ENCODE measurements at regions not wholly inside any gene's neighbourhood (a gene's known extent, or its start where the extent isn't known, plus 50 kb on each side); places are given as distances from the start of the nearest gene placed in this dataset.

DNA sequence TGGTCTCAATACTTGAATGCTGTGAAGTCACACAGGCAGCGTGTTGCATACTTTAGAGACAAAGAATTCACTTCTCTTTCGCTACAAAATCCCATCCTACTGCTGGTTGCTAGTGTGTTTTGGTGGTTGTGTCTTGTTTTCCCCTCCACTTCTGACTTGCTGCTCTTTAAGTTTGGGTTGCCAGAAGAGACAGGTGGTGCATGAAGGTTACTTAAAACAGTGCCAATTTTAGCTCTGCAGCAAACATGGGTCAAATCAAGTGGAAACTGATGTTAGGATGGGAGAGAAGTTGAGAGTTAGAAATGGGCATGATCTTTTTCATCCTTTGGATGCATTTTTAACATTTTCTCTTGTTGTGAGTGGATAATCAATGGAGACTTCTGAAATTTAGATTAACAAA is 136.2 kb upstream of the KCNH7 start:
- ChIA-PET POLR2A (no interaction called here), CTCF (interaction anchor here (0.7 kb wide), 1 partner anchor 1202 kb away, joined by 3 read pairs; no protein-coding TSS in a partner anchor)
- Histone ChIP-seq H3K27me3 (ENCODE audit: control insufficient read depth, insufficient read depth, low read length) (no peaks in the 10 kb centered on the region), H3K36me3 (ENCODE audit: control insufficient read depth, insufficient read depth, low read length) (no peaks in the 10 kb centered on the region), H3K4me3 (ENCODE audit: low read depth, low read length) (no peak overlapping the region)
- no peak for DNase-seq (ENCODE audit: low read depth)
- no peak for TF ChIP-seq CTCF (IDR thresholded peaks at IDR 0.05; ENCODE audit: insufficient read depth, low read depth, low read length)

DNA sequence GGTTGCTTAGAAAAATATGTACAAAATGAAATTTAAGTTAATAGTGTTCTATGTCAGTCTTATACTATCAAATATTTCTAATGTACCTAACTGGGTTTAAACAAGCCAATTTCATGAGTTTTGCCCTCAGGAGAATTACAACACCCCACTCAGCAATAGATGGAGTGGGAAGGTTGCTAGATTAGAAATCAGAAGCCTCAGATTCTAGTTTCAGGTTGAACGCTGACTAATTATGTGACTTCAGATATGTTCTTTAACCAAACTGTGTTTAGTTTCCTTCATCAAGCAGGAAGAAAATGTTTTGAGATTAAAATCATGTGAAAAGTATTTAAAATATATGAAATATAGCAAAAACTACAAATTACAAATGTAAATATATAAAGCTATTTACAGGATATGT is 133.8 kb upstream of the KCNH7 start:
- ChIA-PET POLR2A (no interaction called here), CTCF (no interaction called here)
- Histone ChIP-seq H3K36me3 (ENCODE audit: control insufficient read depth, insufficient read depth, low read length) (no peaks in the 10 kb centered on the region), H3K4me3 (ENCODE audit: low read depth, low read length) (no peak overlapping the region), H3K27me3 (ENCODE audit: control insufficient read depth, insufficient read depth, low read length) (no peaks in the 10 kb centered on the region)
- TF ChIP-seq CTCF (IDR thresholded peaks at IDR 0.05; ENCODE audit: insufficient read depth, low read depth, low read length), result no peak
- DNase-seq (ENCODE audit: low read depth), result no peak

DNA sequence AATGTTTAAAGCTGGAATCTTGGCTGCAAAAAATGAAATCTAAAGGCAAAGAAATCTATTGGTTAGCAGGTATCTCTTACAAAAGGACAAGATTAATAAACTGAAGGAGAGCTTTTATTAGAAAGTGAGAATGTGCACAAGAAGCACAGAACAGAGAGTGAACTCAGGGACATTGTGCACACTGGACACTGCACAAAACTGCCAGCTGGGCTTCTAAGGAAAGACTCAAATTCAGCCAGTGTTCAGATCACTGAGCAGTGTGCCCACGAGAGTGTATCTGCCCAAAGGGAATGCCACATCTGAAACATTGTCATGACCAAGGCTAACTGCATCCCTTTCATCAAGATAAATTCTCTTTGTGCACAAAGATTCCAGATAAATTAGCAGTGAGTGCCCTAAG is 129.7 kb upstream of the KCNH7 start:
- CTCF ChIA-PET, result no interaction called here
- Histone ChIP-seq H3K4me3 (ENCODE audit: low read depth, low read length) (no peak overlapping the region), H3K27me3 (ENCODE audit: control insufficient read depth, insufficient read depth, low read length) (no peaks in the 10 kb centered on the region), H3K36me3 (ENCODE audit: control insufficient read depth, insufficient read depth, low read length) (no peaks in the 10 kb centered on the region)
- TF ChIP-seq CTCF (IDR thresholded peaks at IDR 0.05; ENCODE audit: insufficient read depth, low read depth, low read length), result no peak
- POLR2A ChIA-PET, result no interaction called here
- no peak for DNase-seq (ENCODE audit: low read depth)

GRCh38 chr2:162967811-162968210 is 129.2 kb upstream of the KCNH7 start:
- POLR2A ChIA-PET, result no interaction called here
- H3K27me3 ChIP-seq (ENCODE audit: control insufficient read depth, insufficient read depth, low read length), result no peaks in the 10 kb centered on the region
- H3K4me3 ChIP-seq (ENCODE audit: low read depth, low read length), result no peak overlapping the region
- DNase-seq (ENCODE audit: low read depth), result no peak
- CTCF ChIA-PET, result no interaction called here
- TF ChIP-seq CTCF (IDR thresholded peaks at IDR 0.05; ENCODE audit: insufficient read depth, low read depth, low read length), result no peak
- H3K36me3 ChIP-seq (ENCODE audit: control insufficient read depth, insufficient read depth, low read length), result no peaks in the 10 kb centered on the region

- POLR2A ChIA-PET, result no interaction called here
- CTCF ChIA-PET, result no interaction called here
- TF ChIP-seq CTCF (IDR thresholded peaks at IDR 0.05; ENCODE audit: insufficient read depth, low read depth, low read length), result no peak
- Histone ChIP-seq H3K36me3 (ENCODE audit: control insufficient read depth, insufficient read depth, low read length) (no peaks in the 10 kb centered on the region), H3K27me3 (ENCODE audit: control insufficient read depth, insufficient read depth, low read length) (no peaks in the 10 kb centered on the region), H3K4me3 (ENCODE audit: low read depth, low read length) (no peak overlapping the region)
- no peak for DNase-seq (ENCODE audit: low read depth)
Measured at GRCh38 chr2:162967147-162967546, 128.6 kb upstream of the KCNH7 start.
